ENCODE measurements at regions not wholly inside any gene's neighbourhood (a gene's known extent, or its start where the extent isn't known, plus 50 kb on each side); places are given as distances from the start of the nearest gene placed in this dataset.

- TF ChIP-seq CTCF (IDR thresholded peaks at IDR 0.05 in 4 of 5, conservative IDR thresholded peaks at IDR 0.05 in 1 of 5), result no peak
- no peak for TF ChIP-seq POLR2A (IDR thresholded peaks at IDR 0.05)
Measured at GRCh38 chr10:118903251-118903650, 126.3 kb upstream of the NANOS1 start.

Data from gastrocnemius medialis (tissue), 4 donors.